GM19043 (cell line): ENCODE measurements at regions not wholly inside any gene's neighbourhood (a gene's known extent, or its start where the extent isn't known, plus 50 kb on each side); places are given as distances from the start of the nearest gene placed in this dataset.
"Not testable (repeated sequence)": the region's sequence is repeated elsewhere in the genome, so short reads cannot be mapped to it uniquely, and the experiment has no call there.

ENCODE experiments used
- ATAC-seq: cut with Tn5 transposase; IDR thresholded peaks from one replicate; pipeline ENCODE4 v1.9.1; 2021; ENCODE audit warnings: low read depth; ENCODE audit not compliant: unreplicated experiment

- ATAC-seq, result no peak
Observed at GRCh38 chr9:99472240-99472915, 250.3 kb downstream of the SEC61B start.

GRCh38 chr9:99472916-99473245 lies 250.8 kb downstream of the SEC61B start:
- ATAC-seq, result no peak

DNA sequence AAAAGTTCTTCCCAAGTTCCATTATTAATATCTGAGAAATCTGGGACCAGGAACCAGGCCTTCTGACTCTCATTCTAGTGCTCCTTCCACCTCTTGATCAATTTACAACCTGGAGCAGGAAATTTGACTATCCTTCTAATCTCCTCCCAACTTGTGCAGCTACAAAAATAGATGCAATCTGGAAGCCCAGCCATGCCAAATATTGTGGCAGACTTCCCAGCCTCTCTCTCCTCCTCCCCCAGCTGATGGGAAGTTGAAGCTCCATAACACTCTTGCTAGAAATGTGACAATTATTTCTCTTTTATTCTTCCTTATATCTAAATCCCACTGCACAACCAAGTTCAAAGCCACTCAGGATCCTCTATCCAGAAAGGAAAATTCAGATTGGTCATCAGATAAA lies 252.1 kb downstream of the SEC61B start:
- no peak for ATAC-seq

DNA sequence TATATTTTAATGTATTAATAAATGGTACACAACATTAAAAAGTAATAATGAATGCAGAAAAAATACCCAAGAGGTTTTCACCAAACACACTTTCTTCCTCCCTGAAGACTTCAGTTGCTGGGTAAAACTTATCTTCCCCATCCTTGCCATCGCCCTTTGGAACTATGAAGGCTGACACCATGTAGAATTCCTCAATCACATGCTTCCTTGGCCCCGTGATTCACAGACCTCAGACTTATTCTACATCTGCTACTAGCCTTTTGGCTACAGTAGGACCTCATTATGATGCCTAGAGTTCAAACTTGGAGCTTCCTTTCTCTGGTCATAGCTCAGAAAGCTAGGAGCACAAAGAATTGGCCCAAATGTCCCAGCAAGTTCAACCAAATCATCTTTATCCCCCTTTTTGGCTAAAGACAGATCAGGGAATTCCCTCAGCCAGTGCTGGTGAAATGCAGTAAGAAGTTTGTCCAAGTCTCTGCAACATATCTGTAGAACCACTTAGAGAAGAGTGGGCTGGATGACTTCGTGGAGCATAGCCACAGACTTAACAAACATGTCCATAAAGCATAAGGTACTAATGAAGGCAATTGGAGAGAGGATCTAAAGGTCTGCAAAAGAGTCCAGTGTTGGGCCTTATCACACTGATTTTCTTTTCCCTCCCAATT lies 253.5 kb downstream of the SEC61B start:
- no peak for ATAC-seq

DNA sequence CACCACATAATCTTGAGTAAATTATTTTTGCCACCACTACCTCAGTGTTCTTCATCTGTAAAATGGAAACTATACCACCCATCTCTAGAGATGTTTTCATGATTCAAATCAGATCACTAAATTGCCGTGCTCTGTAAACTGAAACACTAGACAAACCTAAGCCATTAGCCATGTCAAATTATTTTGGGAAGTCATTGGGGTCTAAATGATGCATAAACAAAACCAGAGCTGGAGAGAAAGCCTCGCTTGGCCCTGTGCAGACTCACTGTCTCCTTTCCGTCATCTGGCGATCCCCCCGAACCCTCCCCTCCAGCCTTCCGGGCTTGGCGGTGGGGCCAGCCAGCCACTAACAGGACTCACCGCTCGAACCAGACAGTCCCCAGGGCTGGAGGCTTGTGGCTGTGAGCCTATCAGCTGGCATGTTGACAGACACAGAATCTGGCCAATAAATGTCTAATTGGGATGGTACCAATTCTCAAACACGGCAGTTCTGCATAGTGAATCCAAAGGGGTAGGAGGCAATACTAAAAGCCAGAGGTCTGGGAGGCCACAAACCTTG lies 256.5 kb downstream of the SEC61B start:
- no peak for ATAC-seq

- no peak for ATAC-seq
Observed at GRCh38 chr9:99479929-99480328, 257.8 kb downstream of the SEC61B start.

DNA sequence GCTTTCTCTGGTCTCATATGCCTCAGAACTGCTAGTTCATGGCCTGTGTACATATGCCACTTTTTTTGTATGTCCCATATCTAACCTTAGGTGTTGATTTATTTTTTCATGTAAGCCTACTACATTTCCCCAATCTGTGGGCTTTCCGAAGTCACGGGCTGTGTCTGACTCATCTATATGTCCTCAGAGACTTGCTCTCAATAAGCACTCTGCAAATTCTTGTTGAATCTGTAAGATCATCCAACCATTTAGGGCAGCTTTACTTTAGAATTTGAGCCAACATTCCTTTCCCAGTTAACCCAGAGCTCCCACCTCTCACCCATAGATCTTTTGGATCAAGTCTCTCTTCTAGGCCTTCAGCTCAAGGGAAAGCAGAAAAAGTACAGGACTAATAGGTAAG lies 263.4 kb downstream of the SEC61B start:
- ATAC-seq, result no peak

DNA sequence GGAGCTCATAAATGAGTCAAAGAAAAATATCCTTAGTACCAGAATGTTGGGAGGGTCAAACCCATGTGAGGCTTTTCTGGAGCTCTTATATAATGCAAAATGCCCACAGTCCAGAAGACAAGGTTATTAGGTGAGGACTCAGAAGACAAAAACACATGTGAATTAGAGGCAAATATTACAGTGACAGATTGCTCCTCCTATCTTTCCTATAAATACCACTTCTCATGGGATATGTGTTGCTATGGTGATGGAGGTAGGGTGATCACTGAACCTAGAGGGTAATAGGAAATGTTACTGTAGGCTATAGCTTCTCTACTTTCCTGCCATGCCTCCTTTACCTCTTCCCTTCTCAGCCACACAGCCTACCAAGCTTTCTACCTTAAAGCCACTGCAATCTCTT lies 264.6 kb downstream of the SEC61B start:
- no peak for ATAC-seq

- no peak for ATAC-seq
Observed at GRCh38 chr9:99488131-99489059, 266.3 kb downstream of the SEC61B start.

- ATAC-seq, result no peak
Observed at GRCh38 chr9:99489060-99489413, 267.0 kb downstream of the SEC61B start.

GRCh38 chr9:99490729-99491128 lies 268.6 kb downstream of the SEC61B start:
- no peak for ATAC-seq

GRCh38 chr9:99491408-99492158 lies 269.5 kb downstream of the SEC61B start:
- peak; percentile 72 for ATAC-seq

DNA sequence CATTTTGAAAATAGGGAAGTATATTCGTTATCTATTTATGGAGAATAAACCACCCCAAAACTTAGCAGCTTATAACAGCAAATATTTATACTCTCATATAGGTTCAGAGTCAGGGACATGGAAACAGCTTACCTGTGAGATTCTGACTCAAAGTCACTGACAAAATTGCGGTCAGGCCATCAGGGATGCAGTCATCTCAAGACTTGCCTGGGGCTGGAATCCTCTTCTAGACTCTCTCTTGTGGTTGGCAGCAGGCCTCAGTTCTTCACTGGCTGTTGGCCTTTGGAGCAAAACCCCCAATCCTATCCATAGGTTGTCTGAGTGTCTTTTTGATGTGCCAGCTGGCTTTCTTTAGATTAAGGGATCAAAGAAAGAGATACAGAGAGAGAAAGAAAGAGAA lies 275.6 kb downstream of the SEC61B start:
- ATAC-seq, result no peak

- ATAC-seq, result not testable (repeated sequence)
Observed at GRCh38 chr9:99498979-99499378, 276.9 kb downstream of the SEC61B start.

DNA sequence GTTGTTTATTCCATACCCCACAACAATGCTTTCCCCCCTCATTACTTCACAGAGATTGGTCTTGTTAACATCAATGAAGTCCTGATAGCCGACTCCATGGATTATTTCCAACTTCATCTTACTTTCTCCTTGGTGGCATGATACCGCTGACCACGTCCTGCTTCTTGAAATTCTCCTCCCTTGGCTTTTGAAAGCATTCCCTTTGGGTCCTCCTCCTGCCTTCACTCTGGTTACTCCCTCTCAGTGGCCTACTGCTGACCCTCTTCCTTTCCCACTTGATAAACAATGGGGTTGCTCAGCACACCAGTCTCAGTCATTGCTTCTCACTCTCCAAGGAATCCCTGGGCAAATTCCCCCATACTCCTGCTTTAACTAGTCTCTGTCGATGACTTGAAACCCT lies 283.9 kb downstream of the SEC61B start:
- ATAC-seq, result no peak

DNA sequence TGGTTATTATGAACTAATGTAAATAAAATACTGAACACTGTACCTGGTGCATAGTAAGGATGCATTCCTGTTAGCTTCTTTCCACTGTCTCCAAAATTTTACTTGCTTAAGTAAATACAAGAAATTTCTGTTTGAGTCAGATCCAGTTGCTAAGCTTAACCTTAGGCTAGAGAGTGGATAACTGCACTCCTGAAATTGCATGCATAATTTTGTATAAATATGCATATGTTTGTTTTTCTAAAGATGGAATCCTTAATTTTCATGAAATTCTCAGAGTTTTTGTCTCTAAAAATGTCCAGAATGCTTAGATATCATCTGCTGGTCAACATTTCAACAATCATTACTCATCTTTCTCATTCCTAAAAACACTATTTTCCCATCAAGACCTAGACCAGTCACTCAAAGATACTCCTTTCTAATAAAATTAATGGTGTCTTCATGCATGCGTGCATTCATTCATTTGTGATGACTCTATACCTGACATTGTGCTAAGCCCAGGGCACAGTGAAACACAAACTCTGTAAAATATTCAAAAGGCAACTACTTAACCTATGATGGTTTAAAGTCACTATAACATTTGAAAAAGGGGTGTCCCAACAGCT lies 284.8 kb downstream of the SEC61B start:
- ATAC-seq, result no peak

- ATAC-seq, result no peak
Observed at GRCh38 chr9:99509065-99509745, 287.1 kb downstream of the SEC61B start.

GRCh38 chr9:99509900-99510535 lies 287.9 kb downstream of the SEC61B start:
- no peak for ATAC-seq

DNA sequence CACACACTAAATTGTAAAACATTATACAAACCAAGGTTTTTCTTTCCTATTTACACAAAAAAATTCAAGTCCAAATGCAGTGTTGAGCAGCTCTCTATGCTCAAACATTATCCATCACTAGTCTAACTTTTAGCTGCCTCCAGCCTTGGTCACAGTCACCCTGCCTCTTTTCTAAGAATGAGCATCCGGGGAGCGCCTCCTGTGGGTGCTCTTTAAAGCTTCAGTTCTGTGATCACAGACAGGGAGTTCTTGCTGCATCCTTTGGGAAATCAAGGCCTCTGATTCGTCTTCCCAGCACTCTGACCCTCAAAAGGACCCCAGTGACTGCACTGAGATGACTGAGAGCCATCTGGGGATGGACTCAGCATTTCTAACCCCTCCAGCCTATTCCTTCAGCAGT lies 289.6 kb downstream of the SEC61B start:
- ATAC-seq, result no peak
